Pancreas (tissue), 10 donors: ENCODE measurements at regions not wholly inside any gene's neighbourhood (a gene's known extent, or its start where the extent isn't known, plus 50 kb on each side); places are given as distances from the start of the nearest gene placed in this dataset.

Experiments used
- ATAC-seq, 4 donors: fragments of 200-7000 bp; cut with Tn5 transposase; one replicate each; pipeline versions ENCODE4 v1.8.0 to v1.9.1; 2020; ENCODE audit warnings: mild to moderate bottlenecking in 4 of 4, moderate library complexity in 4 of 4
- DNase-seq, 6 donors: peaks; one replicate each; pipeline ENCODE4 v3.0.0-alpha.2; 2020
- FAIRE-seq: peaks from 2 replicates; lab custom pipeline; 2012; peaks lifted over from hg19 to GRCh38; lab: Jason Lieb, UNC
- H3K27ac ChIP-seq, 4 donors: fragments of 200-600 bp; sonication (generic); 1 replicate in 3 of 4; 2 replicates in 1 of 4; pipeline versions ENCODE4 v1.5.0 to v1.8.0; 2020
- H3K27me3 ChIP-seq, 4 donors: fragments of 200-600 bp; one replicate each; pipeline ENCODE4 v1.8.0; 2021
- H3K36me3 ChIP-seq, 3 donors: fragments of 200-600 bp; sonication (generic) in 1 of 3; one replicate each; pipeline versions ENCODE4 v1.5.0 to v1.8.0; 2020 to 2021
- H3K4me1 ChIP-seq, 3 donors: fragments of 200-600 bp; one replicate each; pipeline ENCODE4 v1.8.0; 2021
- H3K4me3 ChIP-seq, 4 donors: fragments of 200-600 bp; sonication (generic) in 2 of 4; one replicate each; pipeline versions ENCODE4 v1.5.0 to v1.8.0; 2020 to 2021
- H3K9me3 ChIP-seq, 4 donors: fragments of 200-600 bp; one replicate each; pipeline ENCODE4 v1.8.0; 2021
- WGBS, 2 donors: extraction: QIAGEN DNeasy Blood & Tissue Kit; methylation state at CpG; one replicate each; pipeline ENCODE4 v1.1.7; 2013; 5-methylcytosine and 5-hydroxymethylcytosine counted together
- intact Hi-C, 3 donors: fragments of 100-400 bp; cut with DNase I; formaldehyde crosslinking; loops; one replicate each; pipeline versions ENCODE4 v1.11.1 to v1.14.2; 2022
- TF ChIP-seq, protein P1 (sequence below), 4 donors: fragments of 200-600 bp; sonication (generic) in 3 of 4; IDR thresholded peaks; one replicate each; pipeline versions ENCODE4 v1.5.0 to v1.8.0; 2021; ENCODE audit warnings: antibody characterized with exemption in 4 of 4
- donor health status: healthy with polysubstance abuse.
- donor health status: DM: no; HTN: no; CAD: no; lungs with moderate emphysema.
- donor health status: DM: no; HTN: no; CAD: no.
- donor health status: control.
- donor health status: control.
- donor health status: Bipolar disorder and iron deficiency.
- donor health status: DM: yes; HTN: yes; CAD: no.
- donor health status: DM: no; HTN: no; CAD: no.
- donor health status: DM: no; HTN: no; CAD: no.
- donor health status: DM: yes; HTN: yes; CAD: no.

DNA sequence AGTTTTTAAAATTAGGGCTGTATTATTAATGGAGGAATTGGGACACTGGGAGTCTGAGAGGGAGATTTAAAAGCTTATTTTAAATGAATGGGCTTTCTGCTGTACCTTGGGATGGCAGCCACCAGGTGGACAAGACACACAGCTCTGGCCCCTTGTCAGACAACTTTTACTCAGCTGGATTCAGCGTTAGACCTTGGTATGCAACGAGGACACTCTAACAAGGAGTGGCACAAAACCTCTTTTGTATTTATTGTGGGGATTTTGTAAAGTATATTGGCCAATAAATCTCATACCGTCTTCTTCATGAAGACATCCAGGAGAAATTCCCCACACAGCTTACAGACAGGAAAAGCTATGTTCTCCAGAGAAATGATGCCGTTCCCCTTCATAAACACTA is 105.7 kb downstream of the LCA5 start:
- WGBS, 2 donors: 36 to 42% methylated on average over 4 of the region's 4 CpGs
- Histone ChIP-seq H3K27me3 (no peaks in the 10 kb centered on the region), H3K4me1 (no peaks in the 10 kb centered on the region), H3K9me3 (no peaks in the 10 kb centered on the region), H3K4me3 (no peak overlapping the region), H3K27ac (no peak overlapping the region), H3K36me3 (no peaks in the 10 kb centered on the region)
- DNase-seq (no peak), ATAC-seq (no peak), FAIRE-seq (no peak)
- intact Hi-C loops: no loop called here
- TF ChIP-seq, protein P1, sequence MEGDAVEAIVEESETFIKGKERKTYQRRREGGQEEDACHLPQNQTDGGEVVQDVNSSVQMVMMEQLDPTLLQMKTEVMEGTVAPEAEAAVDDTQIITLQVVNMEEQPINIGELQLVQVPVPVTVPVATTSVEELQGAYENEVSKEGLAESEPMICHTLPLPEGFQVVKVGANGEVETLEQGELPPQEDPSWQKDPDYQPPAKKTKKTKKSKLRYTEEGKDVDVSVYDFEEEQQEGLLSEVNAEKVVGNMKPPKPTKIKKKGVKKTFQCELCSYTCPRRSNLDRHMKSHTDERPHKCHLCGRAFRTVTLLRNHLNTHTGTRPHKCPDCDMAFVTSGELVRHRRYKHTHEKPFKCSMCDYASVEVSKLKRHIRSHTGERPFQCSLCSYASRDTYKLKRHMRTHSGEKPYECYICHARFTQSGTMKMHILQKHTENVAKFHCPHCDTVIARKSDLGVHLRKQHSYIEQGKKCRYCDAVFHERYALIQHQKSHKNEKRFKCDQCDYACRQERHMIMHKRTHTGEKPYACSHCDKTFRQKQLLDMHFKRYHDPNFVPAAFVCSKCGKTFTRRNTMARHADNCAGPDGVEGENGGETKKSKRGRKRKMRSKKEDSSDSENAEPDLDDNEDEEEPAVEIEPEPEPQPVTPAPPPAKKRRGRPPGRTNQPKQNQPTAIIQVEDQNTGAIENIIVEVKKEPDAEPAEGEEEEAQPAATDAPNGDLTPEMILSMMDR (IDR thresholded peaks at IDR 0.05): no peak

DNA sequence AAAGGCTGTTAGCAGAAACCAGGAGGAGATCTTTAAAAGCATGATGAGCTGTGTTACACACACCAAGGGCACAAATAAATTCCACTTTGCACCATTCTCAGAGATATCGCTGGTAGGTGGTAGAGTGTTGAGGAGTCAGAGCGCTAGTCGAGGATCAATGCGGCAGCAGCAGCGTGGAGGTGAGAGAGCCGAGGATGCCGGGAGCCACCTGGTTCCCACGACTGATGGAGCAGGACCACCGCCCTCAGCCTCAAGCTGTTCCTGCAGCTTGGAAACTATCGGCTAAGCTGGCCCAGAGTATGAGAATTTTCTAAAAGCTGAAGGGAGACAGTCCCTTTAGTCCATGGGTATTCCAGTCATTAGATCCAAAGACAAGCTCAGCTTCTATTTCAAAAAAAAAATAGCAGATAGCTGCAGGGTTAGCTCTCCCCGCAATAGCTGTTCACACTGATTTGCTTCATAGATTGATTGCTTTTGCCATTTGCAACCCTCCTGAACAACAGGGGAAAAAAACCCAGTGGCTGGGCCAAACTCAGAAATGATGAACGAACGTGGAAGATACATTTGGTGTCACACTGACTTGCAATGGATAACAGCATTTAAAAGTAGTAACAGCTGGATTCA is 106.2 kb downstream of the LCA5 start:
- intact Hi-C loops: no loop called here
- TF ChIP-seq, protein P1 (IDR thresholded peaks at IDR 0.05): no peak
- H3K36me3 ChIP-seq: no peaks in the 10 kb centered on the region

DNA sequence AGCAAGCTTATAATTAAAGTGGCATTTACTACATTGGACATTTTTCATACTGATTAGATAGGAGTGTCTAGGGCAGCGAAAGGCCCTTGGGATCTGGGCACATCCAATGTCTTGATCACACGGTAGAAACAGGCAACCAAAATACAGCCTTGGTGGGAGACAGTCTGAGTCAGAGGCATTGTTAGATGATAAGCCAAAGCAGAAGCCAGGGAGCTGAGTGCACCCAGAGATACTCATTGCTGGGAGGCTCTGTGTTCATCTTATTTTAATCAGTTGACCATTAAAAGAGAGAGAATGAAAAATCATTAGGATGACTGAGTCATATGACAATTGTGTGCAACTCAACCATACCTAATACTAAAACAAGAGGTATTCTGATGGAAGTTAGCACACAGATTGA is 109.5 kb downstream of the LCA5 start:
- no peaks in the 10 kb centered on the region for H3K27me3 ChIP-seq
- DNase-seq (no peak), FAIRE-seq (no peak), ATAC-seq (no peak)
- intact Hi-C loops: no loop called here
- TF ChIP-seq, protein P1 (IDR thresholded peaks at IDR 0.05): no peak
- H3K4me3 ChIP-seq: no peak overlapping the region
- H3K36me3 ChIP-seq: no peaks in the 10 kb centered on the region
- 90 to 93% methylated on average over 2 of the region's 2 CpGs for WGBS, 2 donors
- H3K27ac ChIP-seq: no peak overlapping the region
- no peaks in the 10 kb centered on the region for H3K9me3 ChIP-seq
- no peaks in the 10 kb centered on the region for H3K4me1 ChIP-seq

More for the DNA sequence above, 106.2 kb downstream of the LCA5 start:
- ATAC-seq (no peak), DNase-seq (no peak), FAIRE-seq (no peak)
- Histone ChIP-seq H3K9me3 (no peaks in the 10 kb centered on the region), H3K27me3 (no peaks in the 10 kb centered on the region), H3K27ac (no peak overlapping the region), H3K4me3 (no peak overlapping the region), H3K4me1 (no peaks in the 10 kb centered on the region)
- 83 to 90% methylated on average over 13 of the region's 13 CpGs for WGBS, 2 donors

DNA sequence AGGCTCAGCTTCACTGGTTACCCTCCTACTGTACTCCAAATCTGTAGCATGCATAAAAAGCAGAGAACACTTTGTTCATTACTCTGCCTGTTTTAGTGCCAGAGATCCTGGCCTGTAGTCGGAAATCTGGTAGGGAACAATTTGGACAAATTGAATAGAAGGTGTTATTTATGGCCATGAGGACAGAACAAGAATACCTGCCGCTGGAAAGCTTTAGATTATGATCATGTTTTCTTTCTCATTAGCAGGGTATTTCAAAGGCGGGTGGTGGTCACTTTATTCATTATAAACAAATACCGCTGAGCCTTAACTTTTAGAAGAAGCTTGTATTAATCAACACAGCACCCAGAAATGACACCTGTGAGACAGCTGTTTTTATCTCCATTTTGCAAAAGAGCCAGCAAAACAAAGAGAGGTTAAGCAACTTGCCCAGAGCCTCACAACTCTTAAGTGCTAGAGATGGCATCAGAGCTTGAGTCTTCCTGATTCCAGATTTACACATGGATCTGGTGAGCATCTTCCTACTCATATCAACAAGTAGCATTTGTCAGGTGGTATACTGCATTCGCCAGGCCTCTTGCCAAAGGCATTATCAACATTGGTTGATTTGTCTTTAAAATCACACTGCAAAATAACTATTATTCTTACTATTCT is 110.5 kb downstream of the LCA5 start:
- peaks cover 0 to 6% (median 0%) of the 10 kb centered on the region in 3 donors for H3K4me1 ChIP-seq
- no peak overlapping the region for H3K27ac ChIP-seq
- H3K27me3 ChIP-seq: no peaks in the 10 kb centered on the region
- intact Hi-C loops: no loop called here
- ATAC-seq (no peak), FAIRE-seq (no peak), DNase-seq (no peak)
- TF ChIP-seq, protein P1 (IDR thresholded peaks at IDR 0.05): no peak
- no peak overlapping the region for H3K4me3 ChIP-seq
- no peaks in the 10 kb centered on the region for H3K36me3 ChIP-seq
- 90 to 92% methylated on average over 5 of the region's 5 CpGs for WGBS, 2 donors
- no peaks in the 10 kb centered on the region for H3K9me3 ChIP-seq
